NT2/D1 (cell line): ENCODE measurements at regions not wholly inside any gene's neighbourhood (a gene's known extent, or its start where the extent isn't known, plus 50 kb on each side); places are given as distances from the start of the nearest gene placed in this dataset.

Source experiments
- SUZ12 ChIP-seq: IDR thresholded peaks from 2 replicates; pipeline ENCODE4 v1.6.1; 2011; ENCODE audit not compliant: insufficient read length, insufficient read depth; ENCODE audit errors: extremely low read depth
- YY1 ChIP-seq: IDR thresholded peaks from 2 replicates; pipeline ENCODE4 v1.6.1; 2011; ENCODE audit not compliant: insufficient read length, insufficient read depth
- ZNF274 ChIP-seq: IDR thresholded peaks from 2 replicates; pipeline ENCODE4 v1.6.1; 2011; ENCODE audit warnings: mild to moderate bottlenecking, low read depth, low read length

DNA sequence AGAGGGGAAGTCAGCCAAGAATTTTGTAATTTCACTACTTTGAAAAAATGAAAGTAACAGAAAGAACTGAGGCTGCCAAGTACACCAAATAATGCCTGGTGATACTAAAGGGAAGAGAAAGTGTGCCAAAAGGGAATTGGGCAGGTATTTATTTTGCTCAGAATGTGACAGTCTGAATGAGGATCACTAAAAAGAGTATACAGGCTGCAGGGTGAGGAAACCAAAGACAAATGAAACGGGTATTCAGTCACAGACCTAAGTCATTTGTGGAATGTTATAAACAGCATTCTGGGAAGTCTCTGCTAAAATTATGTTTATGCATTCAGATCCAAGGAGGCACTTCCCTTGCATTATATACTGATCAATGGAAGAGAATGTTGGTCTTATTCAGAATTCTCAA lies 418.6 kb upstream of the SLC39A10 start:
- TF ChIP-seq ZNF274 (no peak), YY1 (no peak), SUZ12 (no peak)
